Rectal smooth muscle tissue (tissue), 1 donor: ENCODE measurements at regions not wholly inside any gene's neighbourhood (a gene's known extent, or its start where the extent isn't known, plus 50 kb on each side); places are given as distances from the start of the nearest gene placed in this dataset.
"Not testable (repeated sequence)": the region's sequence is repeated elsewhere in the genome, so short reads cannot be mapped to it uniquely, and the experiment has no call there.

Source experiments
- H3K27ac ChIP-seq: one replicate; pipeline ENCODE4 v1.7.0; 2013; ENCODE audit warnings: low read depth, low read length, inconsistent platforms
- H3K27me3 ChIP-seq: one replicate; pipeline ENCODE4 v1.7.0; 2013; ENCODE audit warnings: low read length; ENCODE audit not compliant: control insufficient read depth, insufficient read depth
- H3K36me3 ChIP-seq: one replicate; pipeline ENCODE4 v1.7.0; 2013; ENCODE audit warnings: low read length; ENCODE audit not compliant: control insufficient read depth, insufficient read depth
- H3K4me1 ChIP-seq: one replicate; pipeline ENCODE4 v1.7.0; 2013; ENCODE audit warnings: low read length; ENCODE audit not compliant: control insufficient read depth, insufficient read depth
- H3K4me3 ChIP-seq: one replicate; pipeline ENCODE4 v1.7.0; 2013; ENCODE audit warnings: low read length
- H3K9ac ChIP-seq: one replicate; pipeline ENCODE4 v1.7.0; 2013; ENCODE audit warnings: low read length

DNA sequence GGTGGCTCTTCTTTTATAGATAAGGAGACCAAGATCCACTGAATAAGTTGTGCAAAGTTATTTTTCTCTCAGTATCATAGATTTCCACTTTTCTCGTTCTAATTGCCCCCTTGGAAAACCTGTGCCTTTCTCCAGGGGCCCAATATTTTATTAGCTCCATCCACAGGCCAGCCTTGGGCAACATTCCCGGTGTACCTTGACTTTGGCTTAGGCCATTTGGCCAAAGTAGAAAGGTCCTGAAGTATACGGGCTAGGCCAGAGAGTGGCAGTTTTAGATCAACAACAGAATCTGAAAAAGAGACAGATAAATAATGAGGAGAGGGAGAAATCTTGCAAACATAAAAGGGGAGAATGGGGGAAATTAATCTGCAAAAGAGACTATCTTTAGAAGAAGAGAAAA is 91.7 kb upstream of the CHMP2B start:
- no peaks in the 10 kb centered on the region for H3K4me1 ChIP-seq

GRCh38 chr3:87132801-87133200 is 94.3 kb upstream of the CHMP2B start:
- no peaks in the 10 kb centered on the region for H3K4me1 ChIP-seq
- H3K4me3 ChIP-seq, result no peak overlapping the region
- no peak overlapping the region for H3K27ac ChIP-seq
- H3K9ac ChIP-seq, result no peak overlapping the region
- no peaks in the 10 kb centered on the region for H3K36me3 ChIP-seq
- H3K27me3 ChIP-seq, result no peaks in the 10 kb centered on the region

More for the DNA sequence above, 91.7 kb upstream of the CHMP2B start:
- no peak overlapping the region for H3K4me3 ChIP-seq
- H3K27me3 ChIP-seq, result no peaks in the 10 kb centered on the region
- H3K36me3 ChIP-seq, result no peaks in the 10 kb centered on the region
- no peak overlapping the region for H3K27ac ChIP-seq
- H3K9ac ChIP-seq, result no peak overlapping the region

- H3K4me1 ChIP-seq, result no peaks in the 10 kb centered on the region
Measured at GRCh38 chr3:87128006-87128405, 99.1 kb upstream of the CHMP2B start.

GRCh38 chr3:87127281-87127680 is 99.8 kb upstream of the CHMP2B start:
- Histone ChIP-seq H3K36me3 (no peaks in the 10 kb centered on the region), H3K9ac (no peak overlapping the region), H3K27me3 (no peaks in the 10 kb centered on the region), H3K4me1 (no peaks in the 10 kb centered on the region), H3K4me3 (no peak overlapping the region), H3K27ac (no peak overlapping the region)

More at GRCh38 chr3:87128006-87128405, 99.1 kb upstream of the CHMP2B start:
- no peaks in the 10 kb centered on the region for H3K27me3 ChIP-seq
- H3K4me3 ChIP-seq, result no peak overlapping the region
- no peaks in the 10 kb centered on the region for H3K36me3 ChIP-seq
- H3K9ac ChIP-seq, result no peak overlapping the region
- H3K27ac ChIP-seq, result no peak overlapping the region

DNA sequence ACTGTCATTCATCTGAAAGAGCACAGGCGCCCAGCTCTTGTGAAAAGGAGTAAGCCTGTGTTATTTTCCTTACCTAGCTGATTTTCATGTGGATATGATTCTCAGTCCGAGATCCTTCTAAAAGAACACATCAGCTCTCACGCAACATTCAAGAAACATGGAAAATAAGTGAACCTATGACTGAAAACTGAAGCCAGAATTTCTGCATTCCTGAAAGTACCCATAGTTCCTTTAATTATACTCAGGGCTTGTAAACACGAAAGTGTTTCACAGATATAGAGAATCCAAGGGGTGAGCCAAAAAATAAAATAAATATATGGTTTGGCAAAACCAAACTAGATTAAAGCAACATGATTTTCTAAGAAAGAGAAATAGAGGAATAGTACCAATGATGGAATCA is 100.8 kb upstream of the CHMP2B start:
- no peak overlapping the region for H3K9ac ChIP-seq
- no peak overlapping the region for H3K4me3 ChIP-seq
- no peaks in the 10 kb centered on the region for H3K4me1 ChIP-seq
- H3K27ac ChIP-seq, result no peak overlapping the region
- no peaks in the 10 kb centered on the region for H3K27me3 ChIP-seq
- H3K36me3 ChIP-seq, result no peaks in the 10 kb centered on the region

GRCh38 chr3:87125116-87125515 is 102.0 kb upstream of the CHMP2B start:
- no peaks in the 10 kb centered on the region for H3K4me1 ChIP-seq
- no peak overlapping the region for H3K27ac ChIP-seq
- no peaks in the 10 kb centered on the region for H3K27me3 ChIP-seq
- H3K36me3 ChIP-seq, result no peaks in the 10 kb centered on the region
- no peak overlapping the region for H3K4me3 ChIP-seq
- H3K9ac ChIP-seq, result no peak overlapping the region

DNA sequence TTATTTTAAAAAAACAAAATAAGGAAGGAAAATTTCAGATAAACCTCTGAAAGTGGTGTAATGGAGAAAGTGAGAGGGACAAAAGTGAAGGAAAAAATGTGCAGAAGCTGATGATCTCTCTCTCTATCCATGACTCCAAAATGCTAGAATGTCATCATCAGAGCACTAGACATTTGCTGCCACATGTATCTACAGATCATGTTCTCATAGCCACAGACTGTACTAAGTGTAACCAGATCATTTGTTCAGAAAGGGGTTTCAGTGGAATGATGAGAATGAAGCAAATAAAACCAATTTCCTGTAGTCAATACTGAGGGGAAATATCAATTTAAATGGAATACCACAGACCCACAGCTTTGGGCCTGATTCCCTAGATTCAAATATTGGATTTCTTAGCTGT is 104.3 kb upstream of the CHMP2B start:
- Histone ChIP-seq H3K27me3 (no peaks in the 10 kb centered on the region), H3K36me3 (no peaks in the 10 kb centered on the region), H3K27ac (no peak overlapping the region), H3K4me1 (no peaks in the 10 kb centered on the region), H3K9ac (no peak overlapping the region), H3K4me3 (no peak overlapping the region)

DNA sequence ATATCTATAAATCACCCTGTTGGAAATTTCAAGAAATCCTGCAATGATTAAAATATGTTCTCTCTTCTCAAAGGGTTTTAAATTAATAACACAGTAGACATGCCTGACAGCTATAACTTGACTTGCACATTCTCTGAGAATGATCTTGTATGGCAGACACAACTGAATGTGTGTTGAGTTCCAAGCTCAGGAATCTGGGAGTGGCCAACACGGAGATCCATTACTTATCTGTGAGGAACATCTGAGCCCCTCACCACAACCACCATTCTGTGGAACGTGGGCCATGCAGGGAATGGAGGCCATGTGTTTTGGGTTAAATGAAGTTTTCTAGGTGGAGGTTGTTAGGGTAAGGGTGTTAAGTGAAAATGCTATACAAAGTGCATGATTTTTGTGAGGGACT is 105.3 kb upstream of the CHMP2B start:
- Histone ChIP-seq H3K27ac (no peak overlapping the region), H3K4me3 (no peak overlapping the region), H3K4me1 (no peaks in the 10 kb centered on the region), H3K9ac (no peak overlapping the region), H3K27me3 (no peaks in the 10 kb centered on the region), H3K36me3 (no peaks in the 10 kb centered on the region)

- H3K4me3 ChIP-seq, result no peak overlapping the region
- H3K36me3 ChIP-seq, result no peaks in the 10 kb centered on the region
- H3K4me1 ChIP-seq, result no peaks in the 10 kb centered on the region
- no peaks in the 10 kb centered on the region for H3K27me3 ChIP-seq
- H3K9ac ChIP-seq, result no peak overlapping the region
- H3K27ac ChIP-seq, result no peak overlapping the region
Measured at GRCh38 chr3:87120881-87121280, 106.2 kb upstream of the CHMP2B start.

DNA sequence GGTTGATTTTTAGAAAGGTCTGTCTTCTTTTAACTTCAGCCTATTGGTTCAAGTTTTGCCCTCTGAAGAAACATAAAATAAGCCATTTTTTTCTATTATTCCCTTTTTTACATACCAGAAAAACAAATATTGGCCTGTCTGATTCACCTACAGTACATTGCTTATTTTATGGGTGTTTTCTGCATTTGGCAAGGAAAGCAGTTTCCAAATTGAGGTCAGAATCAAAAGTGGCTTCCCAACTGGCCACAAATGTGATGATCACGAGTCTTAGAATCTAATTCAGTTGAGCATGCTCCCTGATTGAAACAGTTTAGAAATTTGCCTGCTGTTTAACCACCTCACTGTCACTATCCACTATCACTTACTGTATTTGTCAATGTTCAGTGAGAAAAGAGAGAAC is 106.9 kb upstream of the CHMP2B start:
- no peaks in the 10 kb centered on the region for H3K4me1 ChIP-seq
- H3K27ac ChIP-seq, result no peak overlapping the region

DNA sequence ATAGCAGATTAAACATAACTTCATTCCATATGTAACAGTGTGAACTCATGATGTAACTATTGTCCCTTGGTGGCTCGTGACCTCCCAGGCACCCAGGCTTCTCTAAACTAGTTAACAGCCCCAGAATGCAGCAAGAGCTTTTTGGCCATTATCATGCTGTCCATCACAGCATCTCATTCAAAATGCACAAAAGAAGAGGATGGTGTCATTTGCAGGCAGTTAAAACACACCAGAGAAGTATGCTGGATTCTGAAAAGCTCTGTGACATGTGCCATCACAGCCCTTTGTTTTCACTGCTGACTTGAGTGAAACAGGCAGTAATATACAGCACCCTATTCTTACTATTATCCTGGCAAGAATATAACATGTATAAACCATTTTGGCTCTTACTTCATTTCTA is 117.6 kb upstream of the CHMP2B start:
- H3K27ac ChIP-seq, result no peak overlapping the region
- H3K4me3 ChIP-seq, result no peak overlapping the region

More for the DNA sequence above, 106.9 kb upstream of the CHMP2B start:
- Histone ChIP-seq H3K4me3 (no peak overlapping the region), H3K27me3 (no peaks in the 10 kb centered on the region), H3K36me3 (no peaks in the 10 kb centered on the region), H3K9ac (no peak overlapping the region)

DNA sequence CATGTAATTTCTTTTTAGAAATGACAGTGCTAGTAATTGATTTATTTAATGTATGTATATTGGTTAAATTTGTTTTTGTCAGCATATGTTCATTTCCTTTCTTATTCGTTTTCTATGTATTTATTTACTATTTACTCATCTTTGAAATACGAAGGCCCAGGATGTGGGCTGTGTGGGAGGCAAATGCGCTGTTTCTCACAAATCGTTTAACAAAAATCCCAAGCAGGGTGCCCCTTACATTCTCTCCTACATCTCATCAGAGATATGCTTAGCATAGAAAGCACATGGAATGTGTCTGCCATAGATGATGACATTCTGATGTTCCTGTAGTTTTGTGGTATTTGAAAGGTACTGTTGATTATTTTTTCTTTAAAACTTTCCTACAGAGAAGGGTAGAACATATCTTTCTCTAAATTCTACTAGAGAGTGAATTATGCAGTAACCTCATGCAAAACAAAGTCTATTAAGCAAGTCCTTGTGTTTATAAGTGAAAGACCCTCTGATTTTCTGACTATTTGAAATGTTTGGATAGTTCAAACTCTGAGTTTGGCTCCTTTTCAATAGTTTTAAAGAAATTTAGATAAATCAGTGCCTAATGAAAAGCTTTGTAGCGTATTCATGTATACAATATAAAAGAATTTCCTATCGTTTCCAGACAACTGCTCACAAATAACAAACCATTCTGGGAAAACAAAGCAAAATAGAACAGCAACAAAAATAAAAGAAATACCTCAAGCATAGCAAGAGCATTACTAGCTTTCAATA is 111.1 kb upstream of the VGLL3 start:
- Histone ChIP-seq H3K27ac (no peak overlapping the region), H3K4me1 (no peaks in the 10 kb centered on the region), H3K4me3 (no peak overlapping the region), H3K27me3 (no peaks in the 10 kb centered on the region), H3K9ac (no peak overlapping the region), H3K36me3 (no peaks in the 10 kb centered on the region)

More for the DNA sequence above, 117.6 kb upstream of the CHMP2B start:
- Histone ChIP-seq H3K27me3 (no peaks in the 10 kb centered on the region), H3K9ac (no peak overlapping the region), H3K36me3 (no peaks in the 10 kb centered on the region), H3K4me1 (no peaks in the 10 kb centered on the region)

GRCh38 chr3:87097733-87098132 is 106.8 kb upstream of the VGLL3 start:
- H3K9ac ChIP-seq, H3K4me3 ChIP-seq, H3K27me3 ChIP-seq, H3K36me3 ChIP-seq, H3K27ac ChIP-seq, H3K4me1 ChIP-seq: not testable (repeated sequence)
